ENCODE measurements at regions not wholly inside any gene's neighbourhood (a gene's known extent, or its start where the extent isn't known, plus 50 kb on each side); places are given as distances from the start of the nearest gene placed in this dataset.

- TF ChIP-seq CTCF (IDR thresholded peaks at IDR 0.05 in 2 of 3, conservative IDR thresholded peaks at IDR 0.05 in 1 of 3; ENCODE audit: insufficient read depth in 2 of 3, low read depth in 1 of 3, low read length in 3 of 3) (no peak), HMBOX1 (IDR thresholded peaks at IDR 0.05) (no peak), MAZ (CRISPR knock-in tag; conservative IDR thresholded peaks at IDR 0.05 in 1 of 2, IDR thresholded peaks at IDR 0.05 in 1 of 2) (no peak), POLR2B (IDR thresholded peaks at IDR 0.05; ENCODE audit: low read depth, partially characterized antibody) (no peak), CHD2 (IDR thresholded peaks at IDR 0.05; ENCODE audit: low read depth, low read length) (no peak), EP300 (IDR thresholded peaks at IDR 0.05; ENCODE audit: low read length) (no peak), POLR2AphosphoS5 (IDR thresholded peaks at IDR 0.05; ENCODE audit: control insufficient read depth, insufficient read depth, low read depth, low read length) (no peak), MYNN (IDR thresholded peaks at IDR 0.05) (no peak), MYNN (CRISPR knock-in tag; IDR thresholded peaks at IDR 0.05) (no peak), CHD7 (IDR thresholded peaks at IDR 0.05; ENCODE audit: low read depth, low read length) (no peak), POLR2A (conservative IDR thresholded peaks at IDR 0.05) (no peak)
Measured at GRCh38 chr13:91112201-91112923, 235.1 kb upstream of the MIR17HG start.

Data from K562 (cell line).